ENCODE measurements at regions not wholly inside any gene's neighbourhood (a gene's known extent, or its start where the extent isn't known, plus 50 kb on each side); places are given as distances from the start of the nearest gene placed in this dataset.

- TF ChIP-seq CTCF (IDR thresholded peaks at IDR 0.05; ENCODE audit: insufficient read depth, low read length, poor library complexity, severe bottlenecking) (no peak), EZH2phosphoT487 (conservative IDR thresholded peaks at IDR 0.05; ENCODE audit: low read length) (no peak)
These were observed 125.3 kb downstream of the VPREB1 start for GRCh38 chr22:22369964-22370270.
